ENCODE measurements at regions not wholly inside any gene's neighbourhood (a gene's known extent, or its start where the extent isn't known, plus 50 kb on each side); places are given as distances from the start of the nearest gene placed in this dataset.

DNA sequence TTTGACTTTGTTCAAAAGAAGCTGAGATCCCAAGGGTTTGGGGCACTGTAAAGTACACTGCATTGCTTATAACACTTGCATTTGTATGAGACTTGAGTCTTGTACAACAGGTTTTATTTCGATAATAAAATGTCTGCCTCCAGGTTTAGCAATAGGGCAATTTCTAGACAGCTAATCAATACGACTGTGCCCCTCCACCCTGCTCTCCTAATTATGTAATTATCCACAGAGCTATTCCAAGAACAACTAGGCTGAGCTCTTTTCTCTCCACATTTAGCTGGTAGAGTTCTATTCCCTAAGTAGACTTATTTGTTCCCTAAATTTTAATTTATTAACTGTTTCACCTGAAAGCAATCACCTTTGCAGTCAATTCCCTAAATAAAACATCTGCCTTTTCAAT is 52.9 kb upstream of the LINC00305 start:
- no peak for DNase-seq (ENCODE audit: extremely low spot score)
- 87% methylated on average over 2 of the region's 2 CpGs for WGBS

DNA sequence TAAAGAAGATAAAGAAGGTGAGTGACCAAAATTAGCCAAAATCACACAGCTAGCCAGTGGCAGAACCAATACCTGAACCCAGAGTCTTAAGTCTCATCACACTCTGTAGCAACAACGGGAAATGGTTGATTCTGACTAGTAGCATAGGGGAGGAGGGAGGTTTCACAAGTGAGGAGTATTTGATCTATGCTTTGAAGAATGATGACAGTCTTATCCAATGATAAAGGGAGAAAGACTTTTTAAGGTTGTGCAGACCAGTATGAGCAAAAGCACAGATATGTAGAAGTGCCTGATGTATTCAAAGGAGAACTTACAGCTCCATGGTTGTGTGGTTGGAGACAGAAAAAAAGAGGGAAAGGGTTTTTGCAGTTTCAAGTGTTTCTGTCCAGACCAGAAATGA is 50.7 kb upstream of the LINC00305 start:
- WGBS: 77% methylated on average over 1 of the region's 1 CpG
- no peaks in the 10 kb centered on the region for H3K4me1 ChIP-seq
- H3K36me3 ChIP-seq: no peaks in the 10 kb centered on the region
- no peak overlapping the region for H3K4me3 ChIP-seq
- DNase-seq (ENCODE audit: extremely low spot score): no peak
- TF ChIP-seq POLR2A (IDR thresholded peaks at IDR 0.05; ENCODE audit: low read depth): no peak
- no peak for TF ChIP-seq POLR2AphosphoS5 (IDR thresholded peaks at IDR 0.05)
- TF ChIP-seq, protein P1, sequence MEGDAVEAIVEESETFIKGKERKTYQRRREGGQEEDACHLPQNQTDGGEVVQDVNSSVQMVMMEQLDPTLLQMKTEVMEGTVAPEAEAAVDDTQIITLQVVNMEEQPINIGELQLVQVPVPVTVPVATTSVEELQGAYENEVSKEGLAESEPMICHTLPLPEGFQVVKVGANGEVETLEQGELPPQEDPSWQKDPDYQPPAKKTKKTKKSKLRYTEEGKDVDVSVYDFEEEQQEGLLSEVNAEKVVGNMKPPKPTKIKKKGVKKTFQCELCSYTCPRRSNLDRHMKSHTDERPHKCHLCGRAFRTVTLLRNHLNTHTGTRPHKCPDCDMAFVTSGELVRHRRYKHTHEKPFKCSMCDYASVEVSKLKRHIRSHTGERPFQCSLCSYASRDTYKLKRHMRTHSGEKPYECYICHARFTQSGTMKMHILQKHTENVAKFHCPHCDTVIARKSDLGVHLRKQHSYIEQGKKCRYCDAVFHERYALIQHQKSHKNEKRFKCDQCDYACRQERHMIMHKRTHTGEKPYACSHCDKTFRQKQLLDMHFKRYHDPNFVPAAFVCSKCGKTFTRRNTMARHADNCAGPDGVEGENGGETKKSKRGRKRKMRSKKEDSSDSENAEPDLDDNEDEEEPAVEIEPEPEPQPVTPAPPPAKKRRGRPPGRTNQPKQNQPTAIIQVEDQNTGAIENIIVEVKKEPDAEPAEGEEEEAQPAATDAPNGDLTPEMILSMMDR (IDR thresholded peaks at IDR 0.05): no peak
- no peak for TF ChIP-seq EP300 (IDR thresholded peaks at IDR 0.05)
- H3K27ac ChIP-seq (replicated peaks in 1 of 4): no peak overlapping the region
- no peaks in the 10 kb centered on the region for H3K9me3 ChIP-seq
- H3K27me3 ChIP-seq: no peaks in the 10 kb centered on the region
- intact Hi-C loops (cut with DNase I): no loop called here

More for the DNA sequence above, 52.9 kb upstream of the LINC00305 start:
- intact Hi-C loops (cut with DNase I): no loop called here
- no peaks in the 10 kb centered on the region for H3K9me3 ChIP-seq
- H3K27ac ChIP-seq (replicated peaks in 1 of 4): no peak overlapping the region
- no peak overlapping the region for H3K4me3 ChIP-seq
- no peaks in the 10 kb centered on the region for H3K4me1 ChIP-seq
- no peak for TF ChIP-seq EP300 (IDR thresholded peaks at IDR 0.05)
- no peak for TF ChIP-seq POLR2A (IDR thresholded peaks at IDR 0.05; ENCODE audit: low read depth)
- TF ChIP-seq POLR2AphosphoS5 (IDR thresholded peaks at IDR 0.05): no peak
- TF ChIP-seq, protein P1 (IDR thresholded peaks at IDR 0.05): no peak
- H3K36me3 ChIP-seq: no peaks in the 10 kb centered on the region
- no peaks in the 10 kb centered on the region for H3K27me3 ChIP-seq

Small RNA genes in the stretch of these regions (small RNA-seq; reads per million reads assigned to genes)
- 0 reads per million in 3 donors for gene AC027506.1

Data from esophagus muscularis mucosa (tissue), 4 donors.